Kidney (tissue), 13 donors: ENCODE measurements at regions not wholly inside any gene's neighbourhood (a gene's known extent, or its start where the extent isn't known, plus 50 kb on each side); places are given as distances from the start of the nearest gene placed in this dataset.

ENCODE experiments used
- DNase-seq, 5 donors: peaks; one replicate each; pipeline ENCODE4 v3.0.0-alpha.2; 2013 to 2020
- FAIRE-seq: peaks from 2 replicates; lab custom pipeline; 2012; peaks lifted over from hg19 to GRCh38; lab: Jason Lieb, UNC
- H3K27ac ChIP-seq, 2 donors: one replicate each; pipeline ENCODE4 v1.7.0; 2013; ENCODE audit warnings: low read depth in 2 of 2, low read length in 2 of 2, inconsistent platforms in 1 of 2
- H3K27me3 ChIP-seq: one replicate; pipeline ENCODE4 v1.7.1; 2013; ENCODE audit warnings: low read length, inconsistent platforms; ENCODE audit not compliant: control insufficient read depth, insufficient read depth
- H3K36me3 ChIP-seq, 3 donors: one replicate each; pipeline versions ENCODE4 v1.7.0 to v1.7.1; 2013; ENCODE audit warnings: low read length in 3 of 3, control low read depth in 1 of 3, inconsistent platforms in 1 of 3; ENCODE audit not compliant: insufficient read depth in 3 of 3, control insufficient read depth in 2 of 3
- H3K4me1 ChIP-seq, 3 donors: one replicate each; pipeline versions ENCODE4 v1.7.0 to v1.7.1; 2013; ENCODE audit warnings: low read length in 3 of 3, inconsistent platforms in 1 of 3, low read depth in 1 of 3; ENCODE audit not compliant: control insufficient read depth in 2 of 3, insufficient read depth in 2 of 3
- H3K4me3 ChIP-seq, 3 donors: one replicate each; pipeline versions ENCODE4 v1.7.0 to v1.8.1; 2013; ENCODE audit warnings: low read length in 3 of 3, control low read depth in 1 of 3, inconsistent platforms in 1 of 3
- H3K9ac ChIP-seq, 3 donors: one replicate each; pipeline versions ENCODE4 v1.7.0 to v1.7.1; 2013; ENCODE audit warnings: low read length in 3 of 3, control low read depth in 1 of 3, inconsistent platforms in 1 of 3
- H3K9me3 ChIP-seq, 3 donors: one replicate each; pipeline versions ENCODE4 v1.7.0 to v1.7.1; 2013; ENCODE audit warnings: low read length in 3 of 3, control low read depth in 1 of 3, inconsistent platforms in 1 of 3; ENCODE audit not compliant: control insufficient read depth in 2 of 3, insufficient read depth in 1 of 3
- intact Hi-C: fragments of 100-400 bp; cut with DNase I; formaldehyde crosslinking; loops from one replicate; pipeline ENCODE4 v1.11.1; 2022
- TF ChIP-seq, protein P1 (sequence below): IDR thresholded peaks from 3 replicates; pipeline ENCODE4 v1.5.1; 2012; ENCODE audit warnings: mild to moderate bottlenecking, moderate library complexity, borderline replicate concordance; ENCODE audit not compliant: insufficient read depth; ENCODE audit errors: extremely low read depth
- donor health status: control.
- donor health status: control.
- donor health status: control.
- donor health status: control.
- donor health status: control.
- donor health status: DM: yes; HTN: yes; CAD: no.
- donor health status: Normal renal cell carcinoma (clear cell type).

DNA sequence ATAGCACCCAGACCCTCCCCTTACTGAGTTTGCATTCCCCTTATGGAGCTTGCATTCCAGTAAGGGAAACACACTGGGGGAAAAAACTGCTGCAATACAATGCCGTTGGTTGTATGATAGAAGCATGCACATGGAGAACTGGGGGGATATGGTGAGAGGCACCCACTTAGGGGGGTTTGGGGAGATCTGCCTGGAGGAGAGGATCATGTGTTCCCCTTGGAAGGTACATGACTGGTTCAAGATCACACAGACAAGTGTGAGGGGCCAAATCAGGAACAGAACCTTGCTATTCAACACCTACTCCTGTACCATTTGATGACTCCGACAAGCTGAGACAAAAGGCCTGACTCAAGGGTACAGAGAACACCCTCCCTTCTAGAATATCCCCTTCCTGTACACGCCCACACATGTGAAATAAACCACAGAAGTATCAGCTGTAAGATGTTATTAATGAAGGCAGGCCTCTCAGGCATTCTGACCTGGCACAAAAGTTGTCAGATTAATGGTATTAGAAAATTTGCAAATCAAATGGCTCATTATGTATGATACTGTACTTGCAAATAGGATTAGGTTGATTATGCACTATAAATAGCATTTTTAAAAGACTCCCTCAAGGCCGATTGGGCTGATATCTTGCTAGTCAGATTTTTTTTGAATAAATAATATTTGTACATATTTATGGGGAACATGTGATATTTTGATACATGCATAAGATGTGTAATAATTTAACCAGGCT, 122.2 kb downstream of the NPY start:
- Histone ChIP-seq H3K9me3 (no peaks in the 10 kb centered on the region), H3K27me3 (no peaks in the 10 kb centered on the region), H3K9ac (no peak overlapping the region), H3K4me1 (no peaks in the 10 kb centered on the region), H3K27ac (no peak overlapping the region), H3K36me3 (no peaks in the 10 kb centered on the region), H3K4me3 (no peak overlapping the region)
- DNase-seq, result peak in 1 of 5 donors; percentile 13
- TF ChIP-seq, protein P1, sequence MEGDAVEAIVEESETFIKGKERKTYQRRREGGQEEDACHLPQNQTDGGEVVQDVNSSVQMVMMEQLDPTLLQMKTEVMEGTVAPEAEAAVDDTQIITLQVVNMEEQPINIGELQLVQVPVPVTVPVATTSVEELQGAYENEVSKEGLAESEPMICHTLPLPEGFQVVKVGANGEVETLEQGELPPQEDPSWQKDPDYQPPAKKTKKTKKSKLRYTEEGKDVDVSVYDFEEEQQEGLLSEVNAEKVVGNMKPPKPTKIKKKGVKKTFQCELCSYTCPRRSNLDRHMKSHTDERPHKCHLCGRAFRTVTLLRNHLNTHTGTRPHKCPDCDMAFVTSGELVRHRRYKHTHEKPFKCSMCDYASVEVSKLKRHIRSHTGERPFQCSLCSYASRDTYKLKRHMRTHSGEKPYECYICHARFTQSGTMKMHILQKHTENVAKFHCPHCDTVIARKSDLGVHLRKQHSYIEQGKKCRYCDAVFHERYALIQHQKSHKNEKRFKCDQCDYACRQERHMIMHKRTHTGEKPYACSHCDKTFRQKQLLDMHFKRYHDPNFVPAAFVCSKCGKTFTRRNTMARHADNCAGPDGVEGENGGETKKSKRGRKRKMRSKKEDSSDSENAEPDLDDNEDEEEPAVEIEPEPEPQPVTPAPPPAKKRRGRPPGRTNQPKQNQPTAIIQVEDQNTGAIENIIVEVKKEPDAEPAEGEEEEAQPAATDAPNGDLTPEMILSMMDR, result no peak
- no peak for FAIRE-seq
- intact Hi-C loops, result no loop called here

DNA sequence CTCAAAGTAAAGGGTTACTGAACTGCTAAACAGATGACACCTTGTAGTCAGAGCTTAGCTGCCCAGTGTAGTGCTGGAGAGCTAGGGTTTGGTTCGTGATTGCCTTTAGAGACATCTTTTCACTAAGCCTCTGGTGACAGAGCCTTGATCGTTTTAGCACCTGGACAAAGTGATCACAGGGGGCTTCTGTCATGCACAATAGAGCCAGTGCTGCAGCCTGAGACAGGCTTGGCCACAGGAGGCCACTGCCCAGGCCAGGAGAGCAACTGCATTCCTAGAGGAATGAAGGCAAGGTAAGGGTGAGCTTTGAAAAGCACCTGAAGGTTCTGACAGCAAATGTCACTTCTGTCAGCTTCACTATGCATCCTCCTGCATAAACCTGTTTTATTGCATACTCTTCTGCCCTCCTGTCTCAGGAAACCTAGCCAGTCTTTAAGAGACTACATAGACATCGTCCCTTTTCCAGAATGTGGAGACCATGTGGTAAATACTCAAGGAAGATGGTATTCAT, 122.9 kb downstream of the NPY start:
- intact Hi-C loops, result no loop called here
- FAIRE-seq, result no peak

DNA sequence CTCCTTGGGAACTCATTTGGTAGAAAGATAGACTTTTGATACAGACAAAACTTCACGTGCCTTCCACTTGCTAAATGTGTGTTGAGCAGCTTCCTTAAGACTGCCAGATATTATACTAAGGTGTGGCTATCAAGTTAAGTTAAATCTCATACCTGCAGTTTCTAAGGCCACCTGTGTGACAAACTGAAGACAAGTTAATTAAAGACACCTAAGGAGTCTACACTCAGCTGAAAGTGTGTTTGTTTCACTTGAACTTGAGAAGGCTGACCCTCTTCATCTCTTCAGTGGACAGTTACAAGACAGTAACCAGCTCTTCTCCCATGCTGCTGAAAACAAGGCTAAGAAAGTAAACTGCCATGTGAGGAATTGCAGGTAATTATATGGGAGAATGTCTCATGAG, 124.0 kb downstream of the NPY start:
- intact Hi-C loops, result no loop called here

More for the DNA sequence above, 122.9 kb downstream of the NPY start:
- no peaks in the 10 kb centered on the region for H3K36me3 ChIP-seq
- no peak overlapping the region for H3K27ac ChIP-seq
- H3K9ac ChIP-seq, result no peak overlapping the region
- no peak overlapping the region for H3K4me3 ChIP-seq
- TF ChIP-seq, protein P1, result no peak
- no peaks in the 10 kb centered on the region for H3K9me3 ChIP-seq
- H3K27me3 ChIP-seq, result no peaks in the 10 kb centered on the region
- no peaks in the 10 kb centered on the region for H3K4me1 ChIP-seq
- no peak for DNase-seq

More for the DNA sequence above, 124.0 kb downstream of the NPY start:
- TF ChIP-seq, protein P1, result no peak
- FAIRE-seq, result no peak
- no peaks in the 10 kb centered on the region for H3K4me1 ChIP-seq
- no peaks in the 10 kb centered on the region for H3K36me3 ChIP-seq
- no peak for DNase-seq
- no peak overlapping the region for H3K9ac ChIP-seq
- no peaks in the 10 kb centered on the region for H3K9me3 ChIP-seq
- no peak overlapping the region for H3K4me3 ChIP-seq
- H3K27ac ChIP-seq, result no peak overlapping the region
- H3K27me3 ChIP-seq, result no peaks in the 10 kb centered on the region
